Liver (tissue), 8 donors: ENCODE measurements at regions not wholly inside any gene's neighbourhood (a gene's known extent, or its start where the extent isn't known, plus 50 kb on each side); places are given as distances from the start of the nearest gene placed in this dataset.

Source experiments
- DNase-seq: peaks from one replicate; pipeline ENCODE4 v3.0.0-alpha.2; 2017; ENCODE audit warnings: low spot score
- H3K27ac ChIP-seq, 2 donors: one replicate each; pipeline ENCODE4 v1.7.0; 2013; ENCODE audit warnings: inconsistent platforms in 2 of 2, low read length in 2 of 2, control low read depth in 1 of 2, low read depth in 1 of 2, mild to moderate bottlenecking in 1 of 2
- H3K27me3 ChIP-seq, 4 donors: one replicate each; pipeline versions ENCODE4 v1.6.1 to v1.7.0; 2013; ENCODE audit warnings: low read length in 3 of 4, inconsistent platforms in 1 of 4, mild to moderate bottlenecking in 1 of 4, moderate library complexity in 1 of 4; ENCODE audit not compliant: control insufficient read depth in 4 of 4, insufficient read depth in 4 of 4
- H3K36me3 ChIP-seq, 4 donors: one replicate each; pipeline versions ENCODE4 v1.6.1 to v1.7.0; 2013; ENCODE audit warnings: low read length in 3 of 4, mild to moderate bottlenecking in 3 of 4, low read depth in 1 of 4, moderate library complexity in 1 of 4; ENCODE audit not compliant: control insufficient read depth in 4 of 4, insufficient read depth in 3 of 4
- H3K4me1 ChIP-seq, 4 donors: one replicate each; pipeline versions ENCODE4 v1.6.1 to v1.7.0; 2013; ENCODE audit warnings: low read length in 3 of 4, mild to moderate bottlenecking in 3 of 4, moderate library complexity in 1 of 4; ENCODE audit not compliant: control insufficient read depth in 4 of 4, insufficient read depth in 4 of 4
- H3K4me3 ChIP-seq, 3 donors: one replicate each; pipeline versions ENCODE4 v1.6.1 to v1.7.0; 2013; ENCODE audit warnings: low read length in 3 of 3, control low read depth in 1 of 3, low read depth in 1 of 3, mild to moderate bottlenecking in 1 of 3
- H3K9ac ChIP-seq, 2 donors: one replicate each; pipeline ENCODE4 v1.7.0; 2013; ENCODE audit warnings: low read length in 2 of 2, mild to moderate bottlenecking in 2 of 2, moderate library complexity in 2 of 2, control low read depth in 1 of 2, low read depth in 1 of 2
- H3K9me3 ChIP-seq, 4 donors: one replicate each; pipeline versions ENCODE4 v1.6.1 to v1.7.0; 2013; ENCODE audit warnings: low read length in 3 of 4; ENCODE audit not compliant: control insufficient read depth in 4 of 4
- CTCF ChIP-seq: fragments of 150-350 bp; IDR thresholded peaks from 2 replicates; pipeline ENCODE4 v1.5.1; 2017; ENCODE audit warnings: improper control_type of control experiment, low read depth, low read length; ENCODE audit not compliant: missing input control
- EGR1 ChIP-seq, 2 donors: IDR thresholded peaks; 2 replicates each; pipeline ENCODE4 v1.6.1; 2016 to 2018; ENCODE audit warnings: antibody characterized with exemption in 2 of 2, low read depth in 2 of 2
- FOXA1 ChIP-seq: IDR thresholded peaks from 2 replicates; pipeline ENCODE4 v1.6.1; 2016; ENCODE audit warnings: antibody characterized with exemption
- FOXA2 ChIP-seq: IDR thresholded peaks from 2 replicates; pipeline ENCODE4 v1.6.1; 2016; ENCODE audit warnings: antibody characterized with exemption
- GABPA ChIP-seq, 2 donors: IDR thresholded peaks in 1 of 2; conservative IDR thresholded peaks in 1 of 2; 2 replicates each; pipeline ENCODE4 v1.6.1; 2016; ENCODE audit warnings: antibody characterized with exemption in 2 of 2, mild to moderate bottlenecking in 1 of 2, moderate library complexity in 1 of 2
- HNF4G ChIP-seq: IDR thresholded peaks from 2 replicates; pipeline ENCODE4 v1.6.1; 2016; ENCODE audit warnings: antibody characterized with exemption
- MAX ChIP-seq: IDR thresholded peaks from 2 replicates; pipeline ENCODE4 v1.6.1; 2016; ENCODE audit warnings: antibody characterized with exemption
- NR2F2 ChIP-seq: IDR thresholded peaks from 2 replicates; pipeline ENCODE4 v1.6.1; 2016; ENCODE audit warnings: antibody characterized with exemption
- RAD21 ChIP-seq, 2 donors: IDR thresholded peaks; 2 replicates each; pipeline ENCODE4 v1.6.1; 2016; ENCODE audit warnings: antibody characterized with exemption in 2 of 2, mild to moderate bottlenecking in 2 of 2
- REST ChIP-seq: IDR thresholded peaks from 2 replicates; pipeline ENCODE4 v1.6.1; 2016; ENCODE audit warnings: antibody characterized with exemption, mild to moderate bottlenecking
- RXRA ChIP-seq, 2 donors: IDR thresholded peaks; 2 replicates each; pipeline ENCODE4 v1.6.1; 2017 to 2018; ENCODE audit warnings: antibody characterized with exemption in 2 of 2, mild to moderate bottlenecking in 1 of 2
- TAF1 ChIP-seq: conservative IDR thresholded peaks from 2 replicates; pipeline ENCODE4 v1.6.1; 2016; ENCODE audit warnings: antibody characterized with exemption, mild to moderate bottlenecking
- YY1 ChIP-seq: IDR thresholded peaks from 2 replicates; pipeline ENCODE4 v1.6.1; 2016; ENCODE audit warnings: antibody characterized with exemption, mild to moderate bottlenecking
- ZBTB33 ChIP-seq: IDR thresholded peaks from 2 replicates; pipeline ENCODE4 v1.6.1; 2016; ENCODE audit warnings: antibody characterized with exemption
- WGBS: extraction: QIAGEN DNeasy Blood & Tissue Kit; methylation state at CpG from one replicate; pipeline ENCODE4 v1.1.7; 2013; 5-methylcytosine and 5-hydroxymethylcytosine counted together
- TF ChIP-seq, protein P1 (sequence below): IDR thresholded peaks from 2 replicates; pipeline ENCODE4 v1.6.1; 2016; ENCODE audit warnings: antibody characterized with exemption
- donor health status: healthy.
- donor health status: healthy.
- donor health status: healthy.
- donor health status: healthy.
- donor health status: healthy.

DNA sequence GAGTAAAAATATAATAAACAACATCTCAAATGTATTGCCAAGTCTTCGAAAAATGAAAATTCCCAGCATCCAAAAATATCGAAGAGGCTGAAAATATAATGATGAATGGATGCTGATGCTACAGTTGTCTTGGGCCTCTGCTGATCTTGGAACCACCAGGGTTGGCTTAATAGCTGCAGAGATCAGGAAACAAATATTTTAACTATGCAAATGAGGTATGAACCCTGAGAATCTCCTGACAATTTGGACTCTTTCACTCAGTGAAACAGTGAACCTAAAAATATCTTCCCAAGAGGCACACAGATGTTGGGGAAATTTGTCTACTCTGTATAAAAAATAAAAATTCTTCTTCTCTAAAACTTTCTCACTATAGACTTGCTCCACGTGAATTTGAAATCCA, 97.7 kb upstream of the EGFR start:
- no peaks in the 10 kb centered on the region for H3K27me3 ChIP-seq
- peaks cover 0 to 19% (median 14%) of the 10 kb centered on the region in 4 donors for H3K4me1 ChIP-seq
- 80% methylated on average over 3 of the region's 3 CpGs for WGBS
- no peak overlapping the region for H3K9ac ChIP-seq
- TF ChIP-seq ZBTB33, result no peak
- H3K9me3 ChIP-seq, result no peaks in the 10 kb centered on the region
- no peak overlapping the region for H3K4me3 ChIP-seq
- no peaks in the 10 kb centered on the region for H3K36me3 ChIP-seq
- DNase-seq, result no peak
- no peak overlapping the region for H3K27ac ChIP-seq

- H3K27me3 ChIP-seq, result no peaks in the 10 kb centered on the region
- 90% methylated on average over 1 of the region's 1 CpG for WGBS
Measured at GRCh38 chr7:54931532-54931931, 87.3 kb upstream of the EGFR start.

DNA sequence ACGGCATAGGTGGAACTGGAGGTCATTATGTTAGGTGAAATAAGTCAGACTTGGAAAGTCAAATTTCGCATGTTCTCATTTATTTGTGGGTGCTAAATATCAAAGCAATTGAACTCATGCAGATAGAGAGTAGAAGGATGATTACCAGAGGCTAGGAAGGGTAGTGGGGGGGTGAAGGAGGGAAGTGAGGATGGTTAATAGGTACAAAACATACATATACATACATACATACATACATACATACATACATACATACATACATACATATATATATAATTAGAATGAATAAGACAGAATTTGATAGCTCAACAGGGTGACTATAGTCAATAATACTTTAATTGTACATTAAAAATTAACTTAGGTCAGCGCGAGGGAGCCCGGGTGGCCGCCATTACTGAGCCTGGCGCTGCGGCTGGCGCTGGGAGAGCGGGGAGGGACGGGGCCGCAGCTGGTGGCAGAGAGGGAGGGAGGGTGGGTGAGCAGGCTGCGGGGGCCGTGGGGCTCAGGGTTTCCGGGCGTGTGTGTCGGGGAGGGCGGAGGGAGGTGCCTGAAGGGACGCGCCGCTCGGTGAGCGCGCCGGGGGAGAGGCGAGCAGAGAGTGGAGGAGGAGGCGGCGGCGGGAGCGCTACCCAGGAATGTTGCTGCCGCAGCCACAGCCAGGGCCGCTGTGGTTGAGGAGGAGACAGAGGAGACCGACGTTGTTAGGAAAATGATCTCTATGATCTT, 85.8 kb upstream of the EGFR start:
- H3K4me1 ChIP-seq, result peaks cover 0 to 8% (median 2%) of the 10 kb centered on the region in 4 donors
- peak; percentile 53 for DNase-seq
- H3K4me3 ChIP-seq, result peak overlapping the region; percentile 42 to 73 (median 60)
- H3K27me3 ChIP-seq, result no peaks in the 10 kb centered on the region
- TF ChIP-seq YY1 (peak; percentile 89), TAF1 (peak; percentile 26), RAD21 (IDR thresholded peaks at IDR 0.05) (peak in 1 of 2 donors; percentile 54), FOXA1 (no peak)
- H3K9me3 ChIP-seq, result no peaks in the 10 kb centered on the region
- WGBS, result 7% methylated on average over 34 of the region's 34 CpGs
- peak overlapping the region in 1 of 2 donors; percentile 76 for H3K9ac ChIP-seq
- H3K27ac ChIP-seq, result peak overlapping the region; percentile 5 to 69
- no peaks in the 10 kb centered on the region for H3K36me3 ChIP-seq

More at GRCh38 chr7:54931532-54931931, 87.3 kb upstream of the EGFR start:
- Histone ChIP-seq H3K4me3 (no peak overlapping the region), H3K36me3 (no peaks in the 10 kb centered on the region), H3K9ac (no peak overlapping the region), H3K27ac (no peak overlapping the region), H3K4me1 (peaks cover 0 to 8% (median 2%) of the 10 kb centered on the region in 4 donors), H3K9me3 (no peaks in the 10 kb centered on the region)
- no peak for TF ChIP-seq YY1
- TF ChIP-seq RXRA (IDR thresholded peaks at IDR 0.05), result no peak
- no peak for TF ChIP-seq GABPA (IDR thresholded peaks at IDR 0.05 in 1 of 2, conservative IDR thresholded peaks at IDR 0.05 in 1 of 2)
- DNase-seq, result no peak

DNA sequence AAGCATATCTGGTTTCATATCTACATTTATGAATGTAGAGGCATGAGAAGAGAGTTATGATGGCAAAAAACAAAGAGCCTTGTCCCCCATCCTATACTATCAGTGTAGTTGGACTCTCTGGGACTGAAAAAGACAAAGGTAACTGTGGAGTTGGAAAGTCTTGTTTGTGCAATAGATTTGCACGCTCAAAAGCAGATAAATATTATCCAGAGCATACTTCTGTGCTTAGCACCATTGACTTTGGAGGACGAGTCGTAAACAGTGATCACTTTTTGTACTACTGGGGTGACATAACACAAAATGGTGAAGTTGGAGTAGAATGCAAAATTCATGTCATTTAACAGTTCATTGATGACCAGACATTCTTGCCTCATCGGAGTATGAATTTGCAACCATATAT, 85.2 kb upstream of the EGFR start:
- Histone ChIP-seq H3K4me3 (peak overlapping the region; percentile 42 to 73 (median 60)), H3K27ac (peak overlapping the region; percentile 5 to 69), H3K9me3 (no peaks in the 10 kb centered on the region), H3K36me3 (no peaks in the 10 kb centered on the region), H3K4me1 (peaks cover 0 to 8% (median 2%) of the 10 kb centered on the region in 4 donors), H3K9ac (peak overlapping the region in 1 of 2 donors; percentile 76), H3K27me3 (no peaks in the 10 kb centered on the region)
- WGBS, result 36% methylated on average over 4 of the region's 4 CpGs
- no peak for DNase-seq
- TF ChIP-seq YY1, result no peak
- no peak for TF ChIP-seq GABPA (IDR thresholded peaks at IDR 0.05 in 1 of 2, conservative IDR thresholded peaks at IDR 0.05 in 1 of 2)
- no peak for TF ChIP-seq FOXA2
- TF ChIP-seq MAX, result no peak
- TF ChIP-seq FOXA1, result no peak
- no peak for TF ChIP-seq CTCF
- no peak for TF ChIP-seq HNF4G
- TF ChIP-seq NR2F2, result no peak
- no peak for TF ChIP-seq TAF1
- TF ChIP-seq REST, result no peak
- TF ChIP-seq, protein P1, sequence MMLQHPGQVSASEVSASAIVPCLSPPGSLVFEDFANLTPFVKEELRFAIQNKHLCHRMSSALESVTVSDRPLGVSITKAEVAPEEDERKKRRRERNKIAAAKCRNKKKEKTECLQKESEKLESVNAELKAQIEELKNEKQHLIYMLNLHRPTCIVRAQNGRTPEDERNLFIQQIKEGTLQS, result no peak
- TF ChIP-seq EGR1 (IDR thresholded peaks at IDR 0.05; ENCODE audit: low read depth in 2 of 2), result no peak
